Activated CD4-positive, alpha-beta T cell treated with anti-CD3 and anti-CD28 coated beads for 36 hours (primary cell): ENCODE measurements at regions not wholly inside any gene's neighbourhood (a gene's known extent, or its start where the extent isn't known, plus 50 kb on each side); places are given as distances from the start of the nearest gene placed in this dataset.
"Not testable (repeated sequence)": the region's sequence is repeated elsewhere in the genome, so short reads cannot be mapped to it uniquely, and the experiment has no call there.

Experiments
- ATAC-seq: fragments of 200-7000 bp; cut with Tn5 transposase; one replicate; pipeline ENCODE4 v1.10.0; 2021; ENCODE audit warnings: mild to moderate bottlenecking, moderate library complexity
- CTCF ChIA-PET: fragments of 350-600 bp; sonication (Branson Sonifier 250); formaldehyde crosslinking; loops from one replicate; lab custom pipeline; 2021; ENCODE audit warnings: antibody characterized with exemption; lab: Charles Lee
- POLR2A ChIA-PET: fragments of 350-600 bp; sonication (Branson Sonifier 250); formaldehyde crosslinking; loops from one replicate; lab custom pipeline; 2021; ENCODE audit warnings: antibody characterized with exemption, inconsistent platforms; lab: Charles Lee
- DNase-seq: peaks from one replicate; pipeline ENCODE4 v3.0.0-alpha.2; 2020
- H3K27ac Mint-ChIP-seq: one replicate; pipeline ENCODE4 v1.8.0; 2021; ENCODE audit warnings: mixed read lengths
- H3K27me3 Mint-ChIP-seq: one replicate; pipeline ENCODE4 v1.8.0; 2021; ENCODE audit warnings: mixed read lengths
- H3K36me3 Mint-ChIP-seq: one replicate; pipeline ENCODE4 v1.8.0; 2021; ENCODE audit warnings: low read depth, mixed read lengths
- H3K4me1 Mint-ChIP-seq: one replicate; pipeline ENCODE4 v1.8.0; 2021; ENCODE audit warnings: mixed read lengths
- H3K4me3 Mint-ChIP-seq: one replicate; pipeline ENCODE4 v1.8.0; 2021; ENCODE audit warnings: mild to moderate bottlenecking, moderate library complexity, mixed read lengths
- H3K9me3 Mint-ChIP-seq: one replicate; pipeline ENCODE4 v1.8.0; 2021; ENCODE audit warnings: low read depth, mixed read lengths
- intact Hi-C, 2 experiments: fragments of 100-400 bp; cut with DNase I in 1 of 2; cut with micrococcal nuclease in 1 of 2; formaldehyde crosslinking; loops; one replicate each; pipeline versions ENCODE4 v1.14.2 to v1.15.1; 2022 to 2024; cut with DNase I, micrococcal nuclease

DNA sequence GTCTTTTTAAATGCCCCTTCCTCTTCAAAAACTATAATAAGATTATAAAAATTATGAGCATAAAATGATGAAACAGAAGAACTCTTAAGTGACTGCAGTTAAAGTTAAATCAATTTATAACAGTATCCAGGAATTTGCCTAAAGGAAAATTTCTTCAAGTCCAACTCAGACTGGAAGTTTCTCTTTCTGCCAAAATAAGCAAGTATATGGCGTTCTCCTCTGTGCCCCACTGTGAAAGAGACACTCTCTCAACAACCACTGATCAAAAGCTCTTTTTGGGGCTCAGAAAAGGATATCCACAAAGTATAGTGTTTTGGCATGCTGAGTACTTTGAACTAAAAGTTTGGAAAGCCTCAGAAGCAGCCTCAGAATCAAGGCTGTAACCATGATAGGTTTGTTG lies 139.9 kb downstream of the SKIDA1 start:
- POLR2A ChIA-PET = no interaction called here
- no peak for ATAC-seq
- H3K4me3 Mint-ChIP-seq = no peak overlapping the region

DNA sequence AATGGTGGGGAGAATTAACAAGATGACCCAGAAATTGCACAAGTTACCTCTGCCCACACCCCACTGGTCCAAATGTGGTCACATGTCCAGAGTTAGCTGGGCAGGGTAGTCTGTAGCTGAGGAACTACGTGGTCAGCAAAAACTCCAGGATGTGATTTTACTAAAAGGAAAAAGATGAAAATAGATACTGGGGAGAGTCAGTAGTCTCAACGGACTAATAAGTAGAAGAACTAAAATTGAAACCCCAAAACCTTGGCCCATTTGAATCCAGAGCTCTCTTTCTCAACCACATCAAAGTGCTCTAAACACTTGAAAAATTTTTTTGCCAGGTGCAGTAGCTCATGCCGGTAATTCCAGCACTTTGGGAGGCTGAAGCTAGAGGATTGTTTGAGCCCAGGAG lies 146.3 kb downstream of the SKIDA1 start:
- ATAC-seq (no peak), DNase-seq (no peak)
- H3K9me3 Mint-ChIP-seq = no peaks in the 10 kb centered on the region
- H3K27me3 Mint-ChIP-seq = no peaks in the 10 kb centered on the region
- no peak overlapping the region for H3K27ac Mint-ChIP-seq
- ChIA-PET POLR2A (interaction anchor here (0.6 kb wide), 1 partner anchor 315 kb away, joined by 4 read pairs; no protein-coding TSS in a partner anchor), CTCF (interaction anchor here (0.6 to 1.1 kb wide), 2 partner anchors 11 to 28 kb away, joined by 3 to 5 read pairs; no protein-coding TSS in a partner anchor)
- no peaks in the 10 kb centered on the region for H3K36me3 Mint-ChIP-seq
- peaks cover 5% of the 10 kb centered on the region for H3K4me1 Mint-ChIP-seq
- intact Hi-C loops = no loop called here
- H3K4me3 Mint-ChIP-seq = no peak overlapping the region

More for the DNA sequence above, 139.9 kb downstream of the SKIDA1 start:
- Mint-ChIP-seq H3K9me3 (no peaks in the 10 kb centered on the region), H3K36me3 (no peaks in the 10 kb centered on the region), H3K27me3 (peaks cover 6% of the 10 kb centered on the region), H3K4me1 (no peaks in the 10 kb centered on the region), H3K27ac (no peak overlapping the region)
- intact Hi-C loops = no loop called here
- CTCF ChIA-PET = interaction anchor here (0.5 kb wide), 1 partner anchor 28 kb away, joined by 3 read pairs; no protein-coding TSS in a partner anchor
- no peak for DNase-seq

DNA sequence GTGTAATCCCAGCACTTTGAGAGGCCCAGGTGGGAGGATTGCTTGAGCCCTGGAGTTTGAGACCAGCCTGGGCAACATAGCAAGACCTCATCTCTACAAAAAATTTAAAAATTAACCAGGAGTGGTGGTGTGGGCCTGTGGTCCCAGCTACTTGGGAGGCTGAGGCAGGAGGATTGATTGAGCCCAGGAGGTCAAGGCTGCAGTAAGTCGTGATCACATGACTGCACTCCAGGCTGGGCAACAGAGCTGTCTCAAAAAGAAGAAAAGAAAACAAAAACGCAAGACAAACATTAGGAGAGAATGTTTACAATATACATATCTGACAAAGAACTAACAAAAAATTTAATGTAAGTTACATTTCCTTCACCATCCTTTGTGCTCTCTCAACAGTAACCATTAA lies 150.2 kb downstream of the SKIDA1 start:
- ATAC-seq, H3K9me3 Mint-ChIP-seq, intact Hi-C loops, H3K36me3 Mint-ChIP-seq, H3K27me3 Mint-ChIP-seq, H3K4me3 Mint-ChIP-seq, DNase-seq, POLR2A ChIA-PET, H3K27ac Mint-ChIP-seq, CTCF ChIA-PET: not testable (repeated sequence)
- peaks cover 12% of the 10 kb centered on the region for H3K4me1 Mint-ChIP-seq

DNA sequence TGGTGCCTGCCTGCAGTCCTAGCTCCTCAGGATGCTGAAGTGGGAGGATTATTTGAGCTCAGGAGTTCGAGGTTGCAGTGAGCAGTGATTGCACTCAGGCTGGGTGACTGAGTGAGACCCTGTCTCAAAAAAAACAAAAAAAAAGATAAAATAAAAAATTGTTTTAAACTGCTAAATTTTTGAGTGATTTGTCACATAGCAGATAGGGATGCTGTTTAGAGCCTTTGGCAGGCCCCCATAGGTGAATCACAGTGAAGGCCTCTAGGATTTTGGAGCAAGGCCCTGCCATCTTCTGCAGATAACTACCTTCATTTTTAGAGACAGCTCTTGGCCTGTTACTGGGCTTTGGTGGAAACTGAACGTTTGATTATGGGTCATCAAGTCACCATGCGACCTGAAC lies 151.6 kb downstream of the SKIDA1 start:
- H3K4me1 Mint-ChIP-seq, intact Hi-C loops, DNase-seq, ATAC-seq, H3K4me3 Mint-ChIP-seq, CTCF ChIA-PET, H3K36me3 Mint-ChIP-seq, H3K9me3 Mint-ChIP-seq, H3K27ac Mint-ChIP-seq, H3K27me3 Mint-ChIP-seq: not testable (repeated sequence)
- POLR2A ChIA-PET = interaction anchor here (0.7 kb wide), 1 partner anchor 29 kb away, joined by 3 read pairs; no protein-coding TSS in a partner anchor

DNA sequence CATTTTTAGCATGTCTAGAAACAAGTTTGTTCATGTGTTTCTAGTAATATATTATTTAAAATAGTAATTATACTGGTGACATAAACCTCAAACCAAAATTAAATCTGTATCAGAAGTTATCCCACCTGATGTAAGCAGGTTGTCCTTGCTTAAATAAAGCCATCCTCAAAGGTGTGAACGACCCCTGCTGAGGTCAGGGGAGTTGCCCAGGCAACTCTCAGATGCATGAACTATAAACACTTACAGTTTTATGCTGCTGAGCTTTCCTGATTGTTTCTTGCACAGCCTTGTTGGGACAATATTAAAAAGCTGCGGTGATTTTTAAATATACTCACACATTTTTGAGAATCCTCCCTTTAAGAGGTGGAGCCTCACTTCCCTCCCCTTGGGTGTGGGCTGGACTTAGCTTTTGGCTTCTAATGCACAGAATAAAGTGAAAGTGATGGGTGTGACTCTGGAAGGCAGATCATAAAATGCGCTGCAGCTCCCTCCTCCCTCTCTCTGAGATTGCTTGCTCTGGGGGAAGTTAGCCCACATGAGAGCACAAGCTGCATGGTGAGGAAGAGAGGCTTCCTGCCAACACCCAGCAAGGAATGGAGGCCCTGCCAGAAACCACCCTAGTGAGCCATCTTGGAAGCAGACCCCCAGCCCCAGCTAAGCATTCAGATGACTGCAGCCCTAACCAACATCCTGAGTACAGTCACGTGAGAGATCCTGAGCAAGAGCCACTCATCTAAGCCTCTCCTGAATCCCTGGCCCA lies 152.7 kb downstream of the SKIDA1 start:
- ChIA-PET CTCF (interaction anchor here (1.0 kb wide), 1 partner anchor 30 kb away, joined by 3 read pairs; no protein-coding TSS in a partner anchor), POLR2A (interaction anchor here (0.6 kb wide), 1 partner anchor 29 kb away, joined by 3 read pairs; no protein-coding TSS in a partner anchor)
- H3K27ac Mint-ChIP-seq = peak overlapping the region; percentile 79
- peaks cover 7% of the 10 kb centered on the region for H3K4me1 Mint-ChIP-seq
- intact Hi-C loops = no loop called here
- ATAC-seq (peak; percentile 97), DNase-seq (peak; percentile 48)
- H3K9me3 Mint-ChIP-seq = no peaks in the 10 kb centered on the region
- H3K4me3 Mint-ChIP-seq = peak overlapping the region; percentile 35
- no peaks in the 10 kb centered on the region for H3K27me3 Mint-ChIP-seq
- H3K36me3 Mint-ChIP-seq = no peaks in the 10 kb centered on the region

DNA sequence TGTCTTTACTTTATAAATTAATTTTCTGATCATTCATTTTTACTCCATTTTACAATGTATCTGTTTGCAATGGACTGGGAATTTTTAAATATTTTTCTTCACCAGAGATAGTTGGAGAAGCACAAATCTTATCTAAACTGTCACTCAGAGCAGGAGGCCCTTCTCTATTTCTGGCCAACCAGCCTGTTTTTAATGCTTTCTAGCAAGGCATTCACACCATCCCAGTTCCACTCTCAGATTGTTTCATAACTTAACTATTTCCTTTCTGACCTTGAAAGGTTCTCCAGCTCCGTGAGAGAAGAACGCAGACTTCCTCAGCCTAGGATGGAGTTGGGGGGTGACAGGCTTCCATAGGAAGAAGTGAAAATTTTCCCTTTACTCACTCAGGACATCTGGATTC lies 155.8 kb downstream of the SKIDA1 start:
- intact Hi-C loops = no loop called here
- H3K9me3 Mint-ChIP-seq = no peaks in the 10 kb centered on the region
- H3K27me3 Mint-ChIP-seq = no peaks in the 10 kb centered on the region
- peaks cover 7% of the 10 kb centered on the region for H3K4me1 Mint-ChIP-seq
- ChIA-PET CTCF (interaction anchor here (1.4 kb wide), 1 partner anchor 11 kb away, joined by 4 read pairs; no protein-coding TSS in a partner anchor), POLR2A (no interaction called here)
- H3K27ac Mint-ChIP-seq = no peak overlapping the region
- ATAC-seq = no peak
- H3K36me3 Mint-ChIP-seq = no peaks in the 10 kb centered on the region
- H3K4me3 Mint-ChIP-seq = no peak overlapping the region
- no peak for DNase-seq

DNA sequence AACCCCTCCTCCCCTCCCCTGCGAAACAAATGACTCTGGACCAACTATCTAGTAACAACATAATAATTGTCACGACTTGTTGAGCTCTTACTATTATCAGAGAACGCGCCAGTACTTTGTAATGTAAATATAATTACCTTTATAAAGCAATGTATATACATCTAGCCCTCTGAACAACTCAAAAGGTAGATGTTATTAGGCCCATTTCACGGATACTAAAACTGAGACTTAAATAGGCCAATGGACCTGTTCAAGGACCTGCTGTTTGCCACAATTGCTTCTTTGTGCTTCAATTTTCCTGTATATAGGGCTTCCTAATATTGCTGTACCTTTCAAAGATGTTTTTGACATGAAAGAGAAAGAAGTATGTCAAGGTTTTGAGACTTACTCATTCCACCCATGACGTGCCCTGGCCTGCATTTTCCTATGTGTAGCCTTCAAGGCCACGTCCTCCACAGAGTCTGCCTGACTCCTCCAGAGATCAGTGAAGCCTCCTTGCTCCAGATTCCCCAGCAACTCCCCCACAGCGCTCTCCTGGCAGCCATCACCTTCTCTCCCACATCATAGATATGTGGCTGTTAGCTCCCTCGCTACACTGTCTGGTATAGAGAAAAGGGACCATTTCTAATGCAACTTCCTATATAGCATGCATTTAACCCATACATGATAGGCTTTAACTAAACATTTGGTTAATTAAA lies 156.6 kb downstream of the SKIDA1 start:
- no peaks in the 10 kb centered on the region for H3K9me3 Mint-ChIP-seq
- H3K27ac Mint-ChIP-seq = no peak overlapping the region
- DNase-seq = peak; percentile 11
- ChIA-PET CTCF (interaction anchor here (1.4 kb wide), 1 partner anchor 10 kb away, joined by 4 read pairs; no protein-coding TSS in a partner anchor), POLR2A (no interaction called here)
- no peak overlapping the region for H3K4me3 Mint-ChIP-seq
- ATAC-seq = no peak
- H3K36me3 Mint-ChIP-seq = no peaks in the 10 kb centered on the region
- intact Hi-C loops = no loop called here
- no peaks in the 10 kb centered on the region for H3K27me3 Mint-ChIP-seq
- H3K4me1 Mint-ChIP-seq = peaks cover 7% of the 10 kb centered on the region

DNA sequence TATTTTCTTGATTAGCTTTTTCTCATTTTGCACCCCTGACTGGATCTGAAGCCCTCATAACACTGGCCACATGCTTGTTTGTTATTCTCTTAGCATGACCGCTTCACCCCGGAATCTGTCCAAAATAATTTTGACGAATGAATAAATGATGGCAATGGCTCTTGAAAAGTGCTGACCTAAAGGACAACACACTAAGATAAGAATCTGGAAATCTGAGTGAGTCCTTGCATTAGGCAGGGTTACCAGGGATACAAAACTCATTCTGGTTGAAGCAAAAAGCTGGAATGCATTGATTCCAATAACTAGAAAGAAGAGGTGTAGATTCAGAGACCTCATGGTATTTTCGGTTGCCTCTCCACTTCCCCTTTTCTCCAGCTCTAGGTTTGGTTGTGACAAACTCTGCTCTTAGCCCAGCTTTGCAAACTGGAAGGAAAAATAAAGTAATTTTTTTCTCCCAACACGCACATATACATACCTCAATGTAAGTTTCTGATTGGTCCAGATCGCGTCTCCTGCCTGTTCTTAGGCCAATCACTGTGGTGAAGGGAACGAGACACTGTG lies 157.4 kb downstream of the SKIDA1 start:
- Mint-ChIP-seq H3K4me3 (no peak overlapping the region), H3K9me3 (no peaks in the 10 kb centered on the region), H3K27me3 (no peaks in the 10 kb centered on the region), H3K27ac (no peak overlapping the region), H3K36me3 (no peaks in the 10 kb centered on the region), H3K4me1 (peaks cover 5% of the 10 kb centered on the region)
- POLR2A ChIA-PET = no interaction called here
- DNase-seq (no peak), ATAC-seq (no peak)
- intact Hi-C loops = no loop called here
- CTCF ChIA-PET = no interaction called here

DNA sequence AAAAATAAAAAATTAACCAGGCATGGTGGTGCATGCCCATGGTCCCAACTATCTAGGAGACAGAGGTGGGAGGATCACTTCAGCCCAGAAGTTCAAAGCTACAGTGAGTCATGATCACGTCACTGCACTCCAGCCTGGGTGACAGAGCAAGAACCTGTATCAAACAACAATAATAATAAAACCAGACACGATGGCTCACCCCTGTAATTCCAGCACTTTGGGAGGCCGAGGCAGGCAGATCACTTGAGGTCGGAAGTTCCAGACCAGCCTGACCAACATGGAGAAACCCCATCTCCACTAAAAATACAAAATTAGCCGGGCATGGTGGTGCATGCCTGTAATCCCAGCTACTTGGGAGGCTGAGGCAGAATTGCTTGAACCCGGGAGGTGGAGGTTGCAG lies 159.4 kb downstream of the SKIDA1 start:
- H3K36me3 Mint-ChIP-seq, DNase-seq, ATAC-seq, H3K27ac Mint-ChIP-seq, POLR2A ChIA-PET, H3K4me3 Mint-ChIP-seq, H3K4me1 Mint-ChIP-seq, H3K27me3 Mint-ChIP-seq, intact Hi-C loops, H3K9me3 Mint-ChIP-seq: not testable (repeated sequence)
- CTCF ChIA-PET = interaction anchor here (0.7 kb wide), 1 partner anchor 83 kb away, joined by 3 read pairs; no protein-coding TSS in a partner anchor

DNA sequence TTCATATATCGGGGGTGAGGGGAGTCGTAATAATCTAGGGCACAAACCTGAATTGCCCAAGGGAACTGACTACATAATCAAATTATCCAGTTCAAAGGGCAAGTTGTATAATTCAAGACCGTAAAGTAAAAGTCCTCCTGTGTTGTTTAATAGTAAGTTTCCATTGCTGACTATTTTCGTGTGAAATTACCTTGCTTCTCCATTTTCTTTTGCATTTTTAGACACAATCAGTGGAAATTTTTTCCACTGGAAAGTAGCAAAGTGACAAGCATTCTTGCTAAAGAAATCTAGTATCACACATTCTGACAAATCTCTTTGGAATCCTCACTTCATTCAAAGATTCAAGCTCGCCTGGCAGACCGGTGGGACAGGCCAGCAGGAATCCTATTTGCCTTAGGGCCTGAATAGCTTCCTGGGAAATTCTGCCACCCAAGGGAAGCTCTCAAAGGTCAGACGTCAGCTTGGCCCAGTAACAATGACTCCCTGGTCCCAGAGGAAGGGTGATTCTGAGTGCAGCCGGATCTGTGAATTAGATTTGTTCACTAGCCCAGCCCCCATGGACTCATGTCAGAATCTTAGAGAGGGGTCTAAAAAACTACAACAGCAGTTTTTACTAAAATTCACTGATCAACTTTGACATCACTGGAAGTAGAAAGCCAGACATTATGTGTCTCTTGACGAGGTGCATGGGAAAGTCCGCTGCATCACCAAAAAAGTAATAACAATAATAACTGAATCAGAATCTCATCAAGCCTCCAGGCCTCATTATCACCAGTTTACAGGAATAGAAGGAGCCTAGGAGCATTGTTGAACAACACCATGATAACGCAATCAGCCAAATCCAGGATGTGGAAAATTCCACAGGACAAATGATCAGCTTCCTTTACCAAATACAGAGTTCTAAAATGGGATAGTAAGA lies 161.0 kb downstream of the SKIDA1 start:
- Mint-ChIP-seq H3K27ac (no peak overlapping the region), H3K27me3 (no peaks in the 10 kb centered on the region), H3K36me3 (no peaks in the 10 kb centered on the region), H3K4me1 (no peaks in the 10 kb centered on the region), H3K9me3 (no peaks in the 10 kb centered on the region), H3K4me3 (no peak overlapping the region)
- ATAC-seq (no peak), DNase-seq (no peak)
- CTCF ChIA-PET = interaction anchor here (0.6 kb wide), 1 partner anchor 463 kb away, joined by 4 read pairs; no protein-coding TSS in a partner anchor
- POLR2A ChIA-PET = no interaction called here
- intact Hi-C loops = no loop called here

DNA sequence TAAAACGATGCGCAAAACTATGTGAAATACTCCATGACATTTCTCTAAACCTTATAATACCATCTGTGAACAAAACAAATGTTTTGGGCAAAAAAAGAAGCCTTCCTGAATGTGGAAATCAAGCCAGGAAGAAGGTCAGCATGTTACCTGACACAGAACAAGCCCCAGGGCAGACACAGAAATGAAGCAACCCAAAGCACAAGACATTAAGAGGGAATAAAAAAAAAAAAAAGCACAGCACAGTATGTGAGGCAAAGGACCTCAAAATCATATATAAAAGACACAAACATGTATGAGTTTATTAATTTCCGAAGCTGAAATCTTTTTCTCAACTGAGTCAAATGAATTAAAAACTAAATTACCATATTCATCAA lies 161.8 kb downstream of the SKIDA1 start:
- intact Hi-C loops = no loop called here
- Mint-ChIP-seq H3K4me1 (no peaks in the 10 kb centered on the region), H3K27ac (no peak overlapping the region), H3K36me3 (no peaks in the 10 kb centered on the region), H3K27me3 (no peaks in the 10 kb centered on the region), H3K9me3 (no peaks in the 10 kb centered on the region), H3K4me3 (no peak overlapping the region)
- CTCF ChIA-PET = no interaction called here
- POLR2A ChIA-PET = no interaction called here
- no peak for ATAC-seq
- DNase-seq = no peak
